ENCODE measurements at regions not wholly inside any gene's neighbourhood (a gene's known extent, or its start where the extent isn't known, plus 50 kb on each side); places are given as distances from the start of the nearest gene placed in this dataset.

DNA sequence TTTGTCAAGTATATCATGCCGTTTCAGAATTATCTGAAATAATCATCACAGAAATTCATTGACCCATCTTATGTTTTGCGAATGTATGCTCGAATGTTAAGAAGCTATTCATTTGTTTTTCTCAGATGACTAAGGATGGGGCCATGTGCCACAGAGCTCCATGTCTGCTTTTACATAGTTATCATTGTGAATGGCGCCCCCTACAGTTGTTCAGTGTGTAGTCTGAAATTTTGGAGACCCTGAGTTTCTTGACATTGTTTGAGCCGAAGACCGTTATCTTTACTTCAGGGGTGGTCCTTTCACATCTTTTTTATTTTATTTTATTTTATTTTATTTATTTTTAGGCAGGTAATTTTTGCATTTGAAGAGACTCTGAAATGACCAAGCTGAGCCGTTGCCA lies 972.0 kb upstream of the RBFOX1 start:
- Histone ChIP-seq H3K9me3 (ENCODE audit: control insufficient read depth in 2 of 2, low read length in 2 of 2) (peaks cover 0 to 7% of the 10 kb centered on the region in 2 donors), H3K36me3 (ENCODE audit: control insufficient read depth in 2 of 2, insufficient read depth in 2 of 2, low read length in 2 of 2) (no peaks in the 10 kb centered on the region)

DNA sequence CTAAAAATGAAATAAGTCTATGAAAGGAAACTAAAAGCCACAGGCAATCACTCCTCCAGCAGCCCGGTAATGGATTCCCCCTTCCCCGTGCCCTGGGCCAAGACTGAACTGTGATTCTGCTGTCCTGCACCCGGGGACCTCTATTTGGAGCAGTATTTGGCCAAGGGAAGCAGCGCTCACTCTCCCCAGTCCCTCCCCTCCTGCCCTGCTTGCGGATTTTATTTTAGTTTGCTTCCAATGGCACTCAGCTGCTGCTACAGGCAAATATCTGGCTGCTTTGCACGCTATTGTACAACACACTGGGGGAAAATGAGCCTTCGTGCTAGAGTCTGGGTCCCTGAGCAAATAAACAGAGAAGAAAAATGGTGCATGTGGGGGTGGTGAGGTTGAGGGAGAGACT lies 975.7 kb upstream of the RBFOX1 start:
- Histone ChIP-seq H3K4me3 (ENCODE audit: low read length in 2 of 2) (no peak overlapping the region), H3K27ac (ENCODE audit: low read length) (no peak overlapping the region), H3K4me1 (ENCODE audit: control insufficient read depth, insufficient read depth, low read length) (no peaks in the 10 kb centered on the region), H3K27me3 (ENCODE audit: control insufficient read depth in 1 of 2, insufficient read depth in 2 of 2, low read length in 2 of 2) (no peaks in the 10 kb centered on the region), H3K36me3 (ENCODE audit: control insufficient read depth in 2 of 2, insufficient read depth in 2 of 2, low read length in 2 of 2) (no peaks in the 10 kb centered on the region), H3K9ac (ENCODE audit: low read length in 2 of 2) (no peak overlapping the region), H3K9me3 (ENCODE audit: control insufficient read depth in 2 of 2, low read length in 2 of 2) (peaks cover 0 to 4% of the 10 kb centered on the region in 2 donors)

More for the DNA sequence above, 972.0 kb upstream of the RBFOX1 start:
- no peak overlapping the region for H3K4me3 ChIP-seq (ENCODE audit: low read length in 2 of 2)
- H3K27me3 ChIP-seq (ENCODE audit: control insufficient read depth in 1 of 2, insufficient read depth in 2 of 2, low read length in 2 of 2) = no peaks in the 10 kb centered on the region
- no peaks in the 10 kb centered on the region for H3K4me1 ChIP-seq (ENCODE audit: control insufficient read depth, insufficient read depth, low read length)
- no peak overlapping the region for H3K27ac ChIP-seq (ENCODE audit: low read length)
- no peak overlapping the region for H3K9ac ChIP-seq (ENCODE audit: low read length in 2 of 2)

DNA sequence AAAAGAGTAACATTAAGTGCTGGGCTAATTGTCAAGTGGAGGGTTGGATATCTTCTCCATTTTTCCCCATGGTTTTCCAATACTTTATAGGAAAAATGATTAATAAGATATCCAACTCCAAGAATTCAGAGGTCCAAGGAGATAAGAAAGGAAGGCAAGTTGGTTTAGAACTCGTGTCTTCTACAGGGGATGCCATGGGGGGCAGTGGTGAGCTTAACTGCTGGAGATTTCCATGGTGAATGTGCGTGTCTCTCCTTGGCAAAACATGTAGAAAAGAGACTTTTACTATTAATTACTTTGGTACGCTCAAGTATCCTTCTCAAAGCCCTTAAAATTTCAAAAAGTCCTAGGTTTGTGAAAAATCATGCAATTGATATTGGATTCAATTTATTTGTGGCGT lies 982.9 kb upstream of the RBFOX1 start:
- Histone ChIP-seq H3K36me3 (ENCODE audit: control insufficient read depth in 2 of 2, insufficient read depth in 2 of 2, low read length in 2 of 2) (no peaks in the 10 kb centered on the region), H3K9me3 (ENCODE audit: control insufficient read depth in 2 of 2, low read length in 2 of 2) (peaks cover 4 to 7% of the 10 kb centered on the region in 2 donors), H3K27me3 (ENCODE audit: control insufficient read depth in 1 of 2, insufficient read depth in 2 of 2, low read length in 2 of 2) (peaks cover 0 to 2% of the 10 kb centered on the region in 2 donors), H3K9ac (ENCODE audit: low read length in 2 of 2) (no peak overlapping the region), H3K4me1 (ENCODE audit: control insufficient read depth, insufficient read depth, low read length) (no peaks in the 10 kb centered on the region), H3K27ac (ENCODE audit: low read length) (no peak overlapping the region), H3K4me3 (ENCODE audit: low read length in 2 of 2) (no peak overlapping the region)

DNA sequence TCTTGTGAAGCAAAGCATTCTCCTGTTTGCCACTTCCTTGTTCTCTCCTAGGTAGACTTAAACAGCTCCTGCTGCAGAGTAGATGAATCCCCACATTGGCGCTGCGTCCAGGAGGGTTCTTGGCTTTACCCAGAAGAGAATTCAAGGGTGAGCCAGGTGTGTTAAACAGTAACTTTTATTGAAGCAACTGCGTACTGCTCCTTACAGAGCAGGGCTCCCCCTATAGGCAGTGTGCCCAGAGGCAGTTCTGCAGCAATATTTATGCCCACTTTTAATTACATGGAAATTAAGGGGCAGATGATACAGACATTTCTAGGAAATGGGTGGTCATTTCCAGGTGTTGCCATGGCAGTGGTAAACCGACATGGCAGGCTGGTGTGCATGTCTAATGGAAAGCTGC lies 987.6 kb upstream of the RBFOX1 start:
- no peak overlapping the region for H3K9ac ChIP-seq (ENCODE audit: low read length in 2 of 2)

DNA sequence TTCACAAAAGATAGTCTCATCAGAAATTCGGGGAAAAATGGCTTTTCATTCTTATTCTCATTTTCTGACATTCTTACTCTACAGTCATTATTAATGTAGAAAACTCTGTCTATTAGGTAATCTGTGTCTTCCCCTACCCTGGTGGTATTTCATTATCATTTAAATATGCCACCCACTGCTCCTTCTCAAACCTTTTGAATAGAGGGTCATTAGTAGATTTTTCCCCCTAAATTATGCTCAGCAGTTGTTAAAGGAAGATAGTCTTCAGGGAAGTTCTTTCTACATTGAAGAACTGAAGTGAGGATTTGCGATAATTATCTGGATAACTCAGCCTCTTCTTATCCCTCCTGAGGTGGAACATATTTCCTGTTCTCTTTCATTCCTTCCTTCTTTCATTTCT lies 989.5 kb upstream of the RBFOX1 start:
- Histone ChIP-seq H3K27me3 (ENCODE audit: control insufficient read depth in 1 of 2, insufficient read depth in 2 of 2, low read length in 2 of 2) (peaks cover 0 to 2% of the 10 kb centered on the region in 2 donors), H3K27ac (ENCODE audit: low read length) (no peak overlapping the region), H3K9ac (ENCODE audit: low read length in 2 of 2) (no peak overlapping the region), H3K4me1 (ENCODE audit: control insufficient read depth, insufficient read depth, low read length) (no peaks in the 10 kb centered on the region), H3K4me3 (ENCODE audit: low read length in 2 of 2) (no peak overlapping the region), H3K36me3 (ENCODE audit: control insufficient read depth in 2 of 2, insufficient read depth in 2 of 2, low read length in 2 of 2) (no peaks in the 10 kb centered on the region), H3K9me3 (ENCODE audit: control insufficient read depth in 2 of 2, low read length in 2 of 2) (peaks cover 3 to 4% of the 10 kb centered on the region in 2 donors)

More for the DNA sequence above, 987.6 kb upstream of the RBFOX1 start:
- no peak overlapping the region for H3K27ac ChIP-seq (ENCODE audit: low read length)
- H3K36me3 ChIP-seq (ENCODE audit: control insufficient read depth in 2 of 2, insufficient read depth in 2 of 2, low read length in 2 of 2) = no peaks in the 10 kb centered on the region
- peaks cover 3 to 4% of the 10 kb centered on the region in 2 donors for H3K9me3 ChIP-seq (ENCODE audit: control insufficient read depth in 2 of 2, low read length in 2 of 2)
- H3K4me3 ChIP-seq (ENCODE audit: low read length in 2 of 2) = no peak overlapping the region
- H3K4me1 ChIP-seq (ENCODE audit: control insufficient read depth, insufficient read depth, low read length) = no peaks in the 10 kb centered on the region
- H3K27me3 ChIP-seq (ENCODE audit: control insufficient read depth in 1 of 2, insufficient read depth in 2 of 2, low read length in 2 of 2) = peaks cover 0 to 2% of the 10 kb centered on the region in 2 donors

DNA sequence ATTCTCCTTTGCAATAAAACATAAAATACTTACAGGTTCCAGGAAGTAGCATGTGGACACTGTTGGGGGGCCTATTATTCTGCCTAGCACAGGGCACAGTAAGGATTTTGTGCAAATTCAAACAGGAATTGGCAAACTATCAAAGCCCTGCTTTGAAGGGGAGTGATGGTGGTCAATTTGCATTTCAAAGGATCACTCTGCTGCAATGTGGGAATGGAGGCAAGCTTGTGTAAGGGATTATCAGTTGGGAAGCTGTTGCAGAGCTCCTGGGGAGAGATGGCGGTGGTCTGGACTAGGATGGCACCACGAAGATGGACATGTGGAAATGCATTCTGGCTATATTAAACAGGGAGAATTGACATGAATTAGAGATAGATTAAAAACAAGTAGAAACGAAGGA lies 990.7 kb upstream of the RBFOX1 start:
- Histone ChIP-seq H3K4me1 (ENCODE audit: control insufficient read depth, insufficient read depth, low read length) (no peaks in the 10 kb centered on the region), H3K27me3 (ENCODE audit: control insufficient read depth in 1 of 2, insufficient read depth in 2 of 2, low read length in 2 of 2) (no peaks in the 10 kb centered on the region), H3K4me3 (ENCODE audit: low read length in 2 of 2) (no peak overlapping the region), H3K27ac (ENCODE audit: low read length) (no peak overlapping the region), H3K9ac (ENCODE audit: low read length in 2 of 2) (no peak overlapping the region), H3K36me3 (ENCODE audit: control insufficient read depth in 2 of 2, insufficient read depth in 2 of 2, low read length in 2 of 2) (no peaks in the 10 kb centered on the region), H3K9me3 (ENCODE audit: control insufficient read depth in 2 of 2, low read length in 2 of 2) (peaks cover 2 to 4% of the 10 kb centered on the region in 2 donors)

DNA sequence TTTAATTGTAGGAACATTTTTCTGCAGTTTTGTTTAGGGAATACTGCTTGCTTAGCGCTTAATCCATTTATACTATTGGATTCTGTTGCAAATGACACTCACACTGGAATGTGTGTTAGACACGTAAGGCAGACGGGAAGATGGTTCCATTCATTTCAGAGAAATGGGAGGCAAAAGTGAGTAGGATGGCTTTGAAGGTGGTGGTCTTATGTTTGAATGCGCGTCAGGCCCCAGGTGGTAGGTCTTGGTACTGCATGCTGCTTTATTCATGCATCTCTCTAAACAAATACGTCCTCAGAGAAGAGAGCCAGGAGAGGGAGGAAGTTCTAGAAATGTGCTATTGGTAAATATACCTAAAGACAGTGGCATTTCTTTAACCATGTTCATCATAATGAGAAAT lies 997.6 kb upstream of the RBFOX1 start:
- Histone ChIP-seq H3K9me3 (ENCODE audit: control insufficient read depth in 2 of 2, low read length in 2 of 2) (no peaks in the 10 kb centered on the region), H3K9ac (ENCODE audit: low read length in 2 of 2) (no peak overlapping the region), H3K4me3 (ENCODE audit: low read length in 2 of 2) (no peak overlapping the region), H3K36me3 (ENCODE audit: control insufficient read depth in 2 of 2, insufficient read depth in 2 of 2, low read length in 2 of 2) (no peaks in the 10 kb centered on the region), H3K27me3 (ENCODE audit: control insufficient read depth in 1 of 2, insufficient read depth in 2 of 2, low read length in 2 of 2) (no peaks in the 10 kb centered on the region), H3K27ac (ENCODE audit: low read length) (no peak overlapping the region), H3K4me1 (ENCODE audit: control insufficient read depth, insufficient read depth, low read length) (no peaks in the 10 kb centered on the region)

DNA sequence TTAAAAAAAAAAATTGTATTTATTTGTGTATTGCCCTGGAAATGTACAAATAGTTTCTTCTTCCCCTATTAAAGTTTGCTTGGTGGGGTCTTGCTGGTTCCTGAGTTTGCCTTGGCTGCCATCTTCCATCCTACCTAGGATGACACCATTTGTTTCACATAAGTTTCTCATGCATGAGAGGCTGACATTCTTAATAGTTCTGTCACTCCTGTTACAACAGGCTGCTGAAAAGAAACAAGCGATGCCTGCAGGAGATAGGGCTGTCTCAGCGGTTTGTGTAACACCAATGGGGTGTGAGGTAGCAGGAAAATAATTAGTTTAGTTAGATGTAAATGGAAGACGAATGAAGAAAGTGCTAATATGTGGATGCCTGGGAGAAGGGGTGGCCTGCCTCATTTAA lies 1000.9 kb upstream of the RBFOX1 start:
- Histone ChIP-seq H3K9ac (ENCODE audit: low read length in 2 of 2) (no peak overlapping the region), H3K4me3 (ENCODE audit: low read length in 2 of 2) (no peak overlapping the region), H3K27me3 (ENCODE audit: control insufficient read depth in 1 of 2, insufficient read depth in 2 of 2, low read length in 2 of 2) (no peaks in the 10 kb centered on the region), H3K27ac (ENCODE audit: low read length) (no peak overlapping the region), H3K9me3 (ENCODE audit: control insufficient read depth in 2 of 2, low read length in 2 of 2) (peaks cover 0 to under 1% of the 10 kb centered on the region in 2 donors), H3K36me3 (ENCODE audit: control insufficient read depth in 2 of 2, insufficient read depth in 2 of 2, low read length in 2 of 2) (no peaks in the 10 kb centered on the region), H3K4me1 (ENCODE audit: control insufficient read depth, insufficient read depth, low read length) (no peaks in the 10 kb centered on the region)

DNA sequence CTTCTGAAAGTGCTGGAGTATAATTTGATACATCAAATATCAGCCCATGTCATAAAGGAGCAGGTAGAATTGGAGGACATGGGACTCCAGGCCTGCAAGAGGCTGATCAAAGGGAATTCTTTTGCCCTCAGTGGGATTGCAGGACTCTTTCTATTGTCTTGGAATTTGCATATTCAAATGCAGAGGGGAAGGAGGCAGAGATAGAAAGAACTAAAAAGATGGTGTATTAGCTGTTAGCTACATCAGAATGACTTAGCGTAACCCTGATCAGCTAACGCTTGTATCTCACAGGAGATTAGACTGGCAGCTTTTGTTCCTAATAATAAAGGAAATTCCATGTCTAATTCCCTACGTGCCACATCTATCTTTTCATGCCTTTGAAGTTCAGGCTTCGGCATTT lies 1014.7 kb upstream of the RBFOX1 start:
- Histone ChIP-seq H3K9ac (ENCODE audit: low read length in 2 of 2) (no peak overlapping the region), H3K36me3 (ENCODE audit: control insufficient read depth in 2 of 2, insufficient read depth in 2 of 2, low read length in 2 of 2) (no peaks in the 10 kb centered on the region), H3K27ac (ENCODE audit: low read length) (no peak overlapping the region), H3K4me1 (ENCODE audit: control insufficient read depth, insufficient read depth, low read length) (no peaks in the 10 kb centered on the region), H3K4me3 (ENCODE audit: low read length in 2 of 2) (no peak overlapping the region), H3K27me3 (ENCODE audit: control insufficient read depth in 1 of 2, insufficient read depth in 2 of 2, low read length in 2 of 2) (no peaks in the 10 kb centered on the region), H3K9me3 (ENCODE audit: control insufficient read depth in 2 of 2, low read length in 2 of 2) (peaks cover 2 to 7% of the 10 kb centered on the region in 2 donors)

DNA sequence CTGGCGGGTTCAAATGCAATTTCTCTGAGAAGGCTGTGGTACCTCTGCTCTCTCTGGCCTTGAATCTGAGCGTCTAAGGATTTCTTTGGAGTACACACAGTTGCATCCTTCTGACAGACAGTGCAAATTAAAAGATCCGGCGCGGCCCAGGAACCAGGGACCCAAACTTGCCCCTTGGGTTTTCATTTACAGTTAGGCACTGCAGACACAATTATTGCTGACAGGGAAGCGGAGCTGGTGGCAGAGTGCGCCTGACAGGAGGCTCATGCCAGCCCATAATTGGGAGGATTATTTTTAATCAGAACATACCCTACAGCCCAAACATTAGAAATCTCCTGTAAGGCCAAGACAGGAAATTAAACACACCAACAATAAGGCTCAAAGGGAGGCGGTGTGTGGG lies 1023.4 kb upstream of the RBFOX1 start:
- Histone ChIP-seq H3K27me3 (ENCODE audit: control insufficient read depth in 1 of 2, insufficient read depth in 2 of 2, low read length in 2 of 2) (no peaks in the 10 kb centered on the region), H3K36me3 (ENCODE audit: control insufficient read depth in 2 of 2, insufficient read depth in 2 of 2, low read length in 2 of 2) (no peaks in the 10 kb centered on the region), H3K4me1 (ENCODE audit: control insufficient read depth, insufficient read depth, low read length) (no peaks in the 10 kb centered on the region), H3K27ac (ENCODE audit: low read length) (no peak overlapping the region), H3K9ac (ENCODE audit: low read length in 2 of 2) (no peak overlapping the region), H3K9me3 (ENCODE audit: control insufficient read depth in 2 of 2, low read length in 2 of 2) (peaks cover 0 to 2% of the 10 kb centered on the region in 2 donors), H3K4me3 (ENCODE audit: low read length in 2 of 2) (no peak overlapping the region)

DNA sequence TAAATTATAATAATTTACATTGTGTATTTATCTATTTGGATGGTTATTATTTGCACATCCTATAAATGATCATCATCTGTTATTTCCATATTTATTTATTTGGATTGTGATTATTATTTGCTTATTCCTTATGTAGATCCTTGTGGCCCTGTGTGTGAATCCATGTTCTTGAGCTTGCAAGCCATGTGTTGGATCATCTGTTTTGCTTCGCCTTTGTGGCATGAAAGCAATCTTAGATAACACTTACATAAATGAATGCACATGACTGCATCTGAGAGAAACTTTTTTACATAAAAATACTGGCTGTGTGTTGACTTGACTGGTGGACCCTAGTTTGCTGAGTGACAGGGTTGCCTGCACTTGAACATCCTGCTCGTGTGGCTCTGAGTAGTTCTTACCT lies 1024.5 kb upstream of the RBFOX1 start:
- Histone ChIP-seq H3K9ac (ENCODE audit: low read length in 2 of 2) (no peak overlapping the region), H3K27me3 (ENCODE audit: control insufficient read depth in 1 of 2, insufficient read depth in 2 of 2, low read length in 2 of 2) (no peaks in the 10 kb centered on the region), H3K27ac (ENCODE audit: low read length) (no peak overlapping the region), H3K4me3 (ENCODE audit: low read length in 2 of 2) (no peak overlapping the region), H3K4me1 (ENCODE audit: control insufficient read depth, insufficient read depth, low read length) (no peaks in the 10 kb centered on the region), H3K9me3 (ENCODE audit: control insufficient read depth in 2 of 2, low read length in 2 of 2) (no peaks in the 10 kb centered on the region), H3K36me3 (ENCODE audit: control insufficient read depth in 2 of 2, insufficient read depth in 2 of 2, low read length in 2 of 2) (no peaks in the 10 kb centered on the region)
